Activated CD8-positive, alpha-beta memory T cell treated with anti-CD3 and anti-CD28 coated beads for 4 hours (primary cell): ENCODE measurements at regions not wholly inside any gene's neighbourhood (a gene's known extent, or its start where the extent isn't known, plus 50 kb on each side); places are given as distances from the start of the nearest gene placed in this dataset.
"Not testable (repeated sequence)": the region's sequence is repeated elsewhere in the genome, so short reads cannot be mapped to it uniquely, and the experiment has no call there.

Experiments used
- DNase-seq, 2 donors: peaks; one replicate each; pipeline ENCODE4 v3.0.0-alpha.2; 2020; ENCODE audit warnings: low read depth in 2 of 2

- no peak for DNase-seq
Measured at GRCh38 chr13:84655677-84656076, 773.4 kb upstream of the SLITRK1 start.

- DNase-seq, result no peak
Measured at GRCh38 chr13:84654654-84655275, 772.5 kb upstream of the SLITRK1 start.

DNA sequence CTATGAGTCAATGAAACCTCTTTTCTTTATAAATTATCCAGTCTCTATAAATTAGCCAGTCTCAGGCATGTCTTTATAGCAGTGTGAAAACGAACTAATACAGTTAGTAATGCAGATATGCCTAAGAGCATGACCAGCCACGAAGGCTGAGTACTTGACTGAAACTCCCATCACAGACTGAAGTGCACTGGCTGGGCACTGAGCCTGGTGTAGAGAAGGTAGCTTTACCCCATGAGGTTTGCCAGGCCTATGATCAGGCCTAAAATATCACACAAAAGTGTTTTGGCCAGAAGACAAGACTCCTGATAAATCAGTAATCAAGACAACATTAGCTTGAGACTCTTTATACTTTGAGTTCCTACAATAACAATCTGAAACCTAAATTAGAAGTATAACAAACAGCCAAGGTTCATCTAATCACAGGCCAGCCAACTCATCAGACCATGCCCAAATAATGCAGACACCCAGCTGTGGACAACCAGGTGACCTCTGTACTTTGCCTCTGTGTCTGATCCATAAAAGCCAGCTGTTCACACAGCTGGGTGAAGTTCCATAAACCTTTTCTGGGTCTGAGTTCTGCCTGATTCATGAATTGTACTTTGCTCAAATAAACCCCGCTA, 771.8 kb upstream of the SLITRK1 start:
- DNase-seq, result no peak

DNA sequence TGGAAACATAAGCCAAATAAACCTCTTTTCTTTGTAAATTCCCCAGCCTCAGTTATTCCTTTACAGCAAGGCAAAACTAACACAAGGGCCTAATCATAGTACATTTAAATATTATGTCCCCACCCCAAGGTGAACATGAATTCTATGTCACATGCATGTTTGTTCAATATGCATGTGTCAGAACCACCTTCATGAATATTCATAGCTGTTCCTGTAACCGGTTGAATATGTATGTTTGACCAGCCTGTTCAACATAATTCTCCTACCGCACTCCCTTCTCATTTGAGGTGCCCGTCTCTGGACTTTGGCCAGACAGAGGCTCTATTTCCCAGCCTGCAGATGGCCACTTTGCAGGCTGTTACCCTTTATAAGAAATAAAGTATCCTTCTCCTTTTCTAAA, 769.4 kb upstream of the SLITRK1 start:
- no peak for DNase-seq

DNA sequence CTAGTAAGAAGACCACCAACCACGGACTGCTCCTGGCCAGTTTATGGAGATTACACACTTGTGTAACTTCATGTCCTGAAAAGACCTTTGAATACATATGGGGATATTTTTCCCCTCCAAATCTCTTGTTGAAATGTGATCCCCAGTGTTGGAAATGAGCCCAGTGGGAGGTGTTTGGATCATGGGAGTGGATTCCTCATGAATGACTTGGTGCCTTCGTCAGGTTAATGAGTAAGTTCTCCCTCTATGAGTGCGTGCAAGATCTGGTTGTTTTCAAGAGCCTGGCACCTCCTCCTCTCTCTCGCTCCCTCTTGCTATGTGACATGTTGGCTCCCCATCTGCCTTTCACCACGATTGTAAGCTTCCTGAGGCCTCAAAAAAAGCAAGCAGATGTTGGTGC, 769.0 kb upstream of the SLITRK1 start:
- DNase-seq, result no peak

DNA sequence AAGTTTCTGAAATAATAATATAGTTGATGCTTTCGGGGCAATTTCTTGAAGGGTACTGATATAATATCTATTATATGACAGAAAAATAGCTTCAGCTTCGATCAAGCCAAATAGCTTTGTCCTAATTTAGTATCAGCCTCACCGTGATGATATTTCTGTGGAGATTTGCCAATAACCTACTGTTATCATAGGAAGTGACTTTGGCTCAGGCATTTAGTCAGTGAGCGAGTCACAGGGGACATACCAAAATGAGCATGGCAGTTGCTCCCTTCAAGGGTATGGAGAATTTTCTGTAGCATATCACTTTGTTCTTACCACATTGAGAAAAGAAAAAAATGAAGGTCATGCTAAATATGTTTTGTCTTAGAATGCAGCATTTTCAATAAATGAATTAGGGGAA, 767.6 kb upstream of the SLITRK1 start:
- no peak for DNase-seq

GRCh38 chr13:84648069-84648640, 765.9 kb upstream of the SLITRK1 start:
- DNase-seq, result no peak

GRCh38 chr13:84646957-84647356, 764.7 kb upstream of the SLITRK1 start:
- no peak for DNase-seq

DNA sequence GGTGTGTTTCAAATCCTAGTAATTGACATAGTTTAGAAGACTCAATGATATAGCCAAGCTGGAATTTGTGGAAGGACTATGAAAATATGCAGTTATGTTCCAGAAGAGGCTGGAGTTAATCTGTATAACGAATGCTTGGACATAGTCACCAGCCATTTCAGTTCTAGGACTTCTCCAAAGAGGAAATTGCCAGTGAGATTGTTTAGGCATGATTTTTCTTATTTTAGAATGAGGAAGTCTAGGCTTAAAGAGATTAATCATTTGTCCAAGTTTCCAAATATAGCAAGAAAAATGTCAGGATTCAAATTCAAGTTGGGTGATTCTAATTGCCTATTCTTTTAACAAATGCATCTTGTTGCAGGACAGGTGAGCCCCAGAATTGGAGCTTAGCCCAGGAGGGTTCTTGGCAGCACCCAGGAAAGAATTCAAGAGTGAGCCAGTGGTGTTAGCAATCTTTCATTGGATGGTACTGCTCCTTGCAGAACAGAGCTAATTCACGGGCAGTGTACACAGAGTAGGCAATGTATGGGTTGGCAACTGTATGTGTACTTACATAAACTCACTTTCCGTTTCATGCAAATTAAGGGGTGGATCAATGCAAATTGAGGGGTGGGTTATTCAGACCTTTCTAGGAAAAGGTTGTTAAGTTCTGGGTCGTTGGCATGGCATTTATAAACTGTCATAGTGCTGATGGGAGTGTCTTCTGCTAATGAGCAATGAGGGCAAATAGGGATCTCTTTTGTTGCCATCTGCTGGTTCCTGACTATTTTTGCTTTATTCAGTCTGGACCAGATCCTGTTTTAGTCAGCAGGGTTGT, 763.1 kb upstream of the SLITRK1 start:
- no peak for DNase-seq

DNA sequence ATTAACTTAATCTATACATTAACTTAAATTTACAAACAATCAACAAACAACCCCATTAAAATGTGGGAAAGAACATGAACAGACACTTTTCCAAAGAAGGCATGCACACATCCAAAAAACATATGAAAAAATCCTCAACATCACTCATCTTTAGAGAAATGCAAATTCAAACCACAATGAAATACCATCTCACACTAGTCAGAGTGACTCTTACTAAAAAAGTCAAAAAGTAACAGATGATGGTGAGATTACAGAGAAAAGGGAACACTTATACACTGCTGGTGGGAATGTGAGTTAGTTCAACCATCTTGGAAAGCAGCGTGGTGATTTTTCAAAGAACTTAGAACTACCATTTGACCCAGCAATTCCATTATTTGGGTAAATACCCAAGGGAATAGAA, 759.2 kb upstream of the SLITRK1 start:
- no peak for DNase-seq

DNA sequence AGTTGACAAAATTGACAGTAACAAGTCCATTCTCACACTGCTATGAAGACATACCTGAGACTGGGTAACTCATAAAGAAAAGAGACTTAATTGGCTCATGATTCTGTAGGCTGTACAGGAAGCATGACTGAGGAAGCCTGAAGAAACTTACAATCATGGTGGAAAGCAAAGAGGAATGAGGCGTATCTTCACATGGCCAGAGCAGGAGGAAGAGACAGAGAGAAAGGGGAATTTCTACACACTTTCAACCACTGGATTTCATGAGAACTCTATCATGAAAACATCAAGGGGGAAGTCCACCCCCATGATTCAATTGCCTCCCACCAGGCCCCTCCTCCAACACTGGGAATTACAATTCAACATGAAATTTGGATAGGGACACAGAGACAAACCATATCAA, 758.4 kb upstream of the SLITRK1 start:
- no peak for DNase-seq

GRCh38 chr13:84630476-84630875, 748.2 kb upstream of the SLITRK1 start:
- no peak for DNase-seq

- DNase-seq, result no peak
Measured at GRCh38 chr13:84616864-84617263, 734.6 kb upstream of the SLITRK1 start.

- no peak for DNase-seq
Measured at GRCh38 chr13:84609716-84610115, 727.4 kb upstream of the SLITRK1 start.

GRCh38 chr13:84607261-84608013, 725.2 kb upstream of the SLITRK1 start:
- DNase-seq, result no peak

DNA sequence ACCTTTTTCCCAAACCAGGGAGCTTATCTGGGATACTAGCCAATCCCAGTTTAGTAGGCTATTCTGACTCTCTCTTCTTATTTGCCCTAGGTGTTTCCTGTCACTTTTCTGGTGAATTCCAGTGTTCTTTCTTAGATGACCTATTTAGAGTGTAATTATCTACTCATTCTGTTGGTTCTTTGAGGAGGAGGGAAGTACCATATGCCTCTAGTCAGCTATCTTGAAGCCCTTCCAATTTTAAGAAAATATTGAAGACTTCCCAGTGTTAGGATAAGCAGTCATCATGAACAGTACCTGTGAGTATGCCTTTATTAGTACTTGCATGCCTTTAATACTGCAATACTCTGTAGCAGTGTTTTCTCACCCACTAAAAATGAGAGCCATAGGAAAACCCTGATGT, 724.3 kb upstream of the SLITRK1 start:
- no peak for DNase-seq

DNA sequence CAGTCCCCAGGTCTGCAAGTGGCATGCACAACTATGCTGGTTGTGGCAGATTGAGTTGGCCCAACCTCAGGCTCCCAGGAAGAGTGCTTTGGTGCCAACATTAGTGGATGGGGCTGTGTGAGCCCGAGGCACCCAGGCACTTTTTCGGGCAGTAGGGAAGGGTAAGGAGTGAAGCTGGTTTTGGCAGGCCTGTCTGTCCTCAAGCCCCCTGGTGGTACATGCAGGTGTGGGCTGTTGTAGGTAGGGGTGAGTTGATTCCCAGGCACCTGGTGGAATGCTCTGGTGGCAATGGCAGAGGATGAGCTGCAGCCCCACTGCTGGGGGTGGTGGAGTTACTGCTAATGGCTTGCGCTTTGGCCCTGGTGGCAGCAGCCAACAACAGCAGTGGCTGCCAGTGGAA, 723.7 kb upstream of the SLITRK1 start:
- DNase-seq, result no peak

- DNase-seq, result no peak
Measured at GRCh38 chr13:84591444-84591843, 709.2 kb upstream of the SLITRK1 start.

GRCh38 chr13:84590663-84591062, 708.4 kb upstream of the SLITRK1 start:
- DNase-seq, result no peak

- DNase-seq, result no peak
Measured at GRCh38 chr13:84588023-84588422, 705.7 kb upstream of the SLITRK1 start.

- DNase-seq, result not testable (repeated sequence)
Measured at GRCh38 chr13:84579901-84580300, 697.6 kb upstream of the SLITRK1 start.

DNA sequence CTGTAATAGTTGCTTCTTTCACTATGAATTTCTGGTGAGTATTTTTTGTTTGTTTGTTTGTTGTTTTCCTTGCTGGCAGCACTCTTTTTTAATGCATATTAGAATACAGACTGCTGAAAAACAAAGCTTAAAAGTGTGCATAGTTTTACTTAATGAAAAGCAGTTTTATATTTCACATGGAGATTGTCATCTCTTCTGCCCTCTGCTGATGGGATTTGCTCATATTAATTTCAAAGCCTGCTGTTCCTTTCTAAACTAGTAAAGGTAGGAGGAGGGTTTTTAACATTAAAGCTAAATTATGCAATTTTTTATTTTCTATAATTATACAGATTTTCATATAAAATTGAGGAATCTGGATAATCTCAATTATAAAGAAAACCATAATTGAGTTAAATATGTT, 692.6 kb upstream of the SLITRK1 start:
- DNase-seq, result no peak
